Lower leg skin (tissue), 3 donors: ENCODE measurements at regions not wholly inside any gene's neighbourhood (a gene's known extent, or its start where the extent isn't known, plus 50 kb on each side); places are given as distances from the start of the nearest gene placed in this dataset.

Experiments
- CTCF ChIP-seq, 3 donors: fragments of 450-650 bp; IDR thresholded peaks; one replicate each; pipeline ENCODE4 v1.5.1; 2016; ENCODE audit warnings: antibody characterized with exemption in 3 of 3, mild to moderate bottlenecking in 3 of 3, moderate library complexity in 2 of 3
- POLR2A ChIP-seq, 2 donors: fragments of 450-650 bp; IDR thresholded peaks; one replicate each; pipeline ENCODE4 v1.6.1; 2016 to 2017; ENCODE audit warnings: antibody characterized with exemption in 2 of 2, mild to moderate bottlenecking in 1 of 2, moderate library complexity in 1 of 2

GRCh38 chr18:57973889-57974288 lies 70.1 kb upstream of the NEDD4L start:
- no peak for TF ChIP-seq CTCF (IDR thresholded peaks at IDR 0.05)
- TF ChIP-seq POLR2A (IDR thresholded peaks at IDR 0.05): no peak
